22Rv1 (cell line): ENCODE measurements at regions not wholly inside any gene's neighbourhood (a gene's known extent, or its start where the extent isn't known, plus 50 kb on each side); places are given as distances from the start of the nearest gene placed in this dataset.

Experiments used
- ZFX ChIP-seq: fragments of 450-650 bp; IDR thresholded peaks from 2 replicates; pipeline ENCODE4 v1.6.1; 2017; ENCODE audit warnings: antibody characterized with exemption, borderline replicate concordance
- TF ChIP-seq, protein P1 (sequence below): fragments of 450-650 bp; IDR thresholded peaks from 2 replicates; pipeline ENCODE4 v1.5.1; 2017; ENCODE audit warnings: mild to moderate bottlenecking

DNA sequence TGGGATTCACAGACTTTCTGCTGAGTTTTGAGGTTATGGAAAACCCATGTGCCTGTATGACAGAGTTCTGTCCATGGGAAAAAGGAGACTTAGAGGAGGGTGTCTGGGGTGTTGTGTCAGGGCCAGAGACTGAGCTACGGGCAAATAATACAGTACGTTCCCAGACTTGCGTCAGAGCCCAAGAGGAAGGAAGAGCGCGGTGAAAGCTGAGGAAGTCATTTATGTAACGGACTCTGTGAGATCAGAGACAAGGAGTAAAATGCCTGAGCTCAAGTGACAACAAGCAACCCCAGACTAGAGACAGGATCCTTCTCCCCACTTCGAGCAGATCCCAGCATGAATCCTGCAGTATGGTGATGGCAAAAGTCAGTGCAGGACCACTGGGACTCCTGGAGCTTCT lies 368.6 kb upstream of the MCTP2 start:
- TF ChIP-seq, protein P1, sequence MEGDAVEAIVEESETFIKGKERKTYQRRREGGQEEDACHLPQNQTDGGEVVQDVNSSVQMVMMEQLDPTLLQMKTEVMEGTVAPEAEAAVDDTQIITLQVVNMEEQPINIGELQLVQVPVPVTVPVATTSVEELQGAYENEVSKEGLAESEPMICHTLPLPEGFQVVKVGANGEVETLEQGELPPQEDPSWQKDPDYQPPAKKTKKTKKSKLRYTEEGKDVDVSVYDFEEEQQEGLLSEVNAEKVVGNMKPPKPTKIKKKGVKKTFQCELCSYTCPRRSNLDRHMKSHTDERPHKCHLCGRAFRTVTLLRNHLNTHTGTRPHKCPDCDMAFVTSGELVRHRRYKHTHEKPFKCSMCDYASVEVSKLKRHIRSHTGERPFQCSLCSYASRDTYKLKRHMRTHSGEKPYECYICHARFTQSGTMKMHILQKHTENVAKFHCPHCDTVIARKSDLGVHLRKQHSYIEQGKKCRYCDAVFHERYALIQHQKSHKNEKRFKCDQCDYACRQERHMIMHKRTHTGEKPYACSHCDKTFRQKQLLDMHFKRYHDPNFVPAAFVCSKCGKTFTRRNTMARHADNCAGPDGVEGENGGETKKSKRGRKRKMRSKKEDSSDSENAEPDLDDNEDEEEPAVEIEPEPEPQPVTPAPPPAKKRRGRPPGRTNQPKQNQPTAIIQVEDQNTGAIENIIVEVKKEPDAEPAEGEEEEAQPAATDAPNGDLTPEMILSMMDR = no peak
- no peak for TF ChIP-seq ZFX
